NCI-H146 treated with DMSO at 0.1 percent for 48 hours (cell line): ENCODE measurements at regions not wholly inside any gene's neighbourhood (a gene's known extent, or its start where the extent isn't known, plus 50 kb on each side); places are given as distances from the start of the nearest gene placed in this dataset.

Source experiments
- DNase-seq: peaks from one replicate; lab custom pipeline; 2025; ENCODE audit not compliant: unreplicated experiment; lab: John Stamatoyannopoulos, UW

GRCh38 chr13:79740991-79741390 is 260.0 kb downstream of the NDFIP2 start:
- no peak for DNase-seq

GRCh38 chr13:79736356-79736755 is 255.4 kb downstream of the NDFIP2 start:
- no peak for DNase-seq

GRCh38 chr13:79735228-79735627 is 254.3 kb downstream of the NDFIP2 start:
- no peak for DNase-seq

GRCh38 chr13:79727086-79727485 is 246.1 kb downstream of the NDFIP2 start:
- DNase-seq = no peak

- no peak for DNase-seq
Measured at GRCh38 chr13:79725841-79726240, 244.9 kb downstream of the NDFIP2 start.

GRCh38 chr13:79724348-79725103 is 243.6 kb downstream of the NDFIP2 start:
- no peak for DNase-seq

- DNase-seq = no peak
Measured at GRCh38 chr13:79723519-79724024, 242.6 kb downstream of the NDFIP2 start.

GRCh38 chr13:79722885-79723445 is 242.0 kb downstream of the NDFIP2 start:
- no peak for DNase-seq

GRCh38 chr13:79716191-79716590 is 235.2 kb downstream of the NDFIP2 start:
- DNase-seq = no peak

- no peak for DNase-seq
Measured at GRCh38 chr13:79711631-79712030, 230.7 kb downstream of the NDFIP2 start.

GRCh38 chr13:79710376-79710775 is 229.4 kb downstream of the NDFIP2 start:
- no peak for DNase-seq

- no peak for DNase-seq
Measured at GRCh38 chr13:79709471-79709870, 228.5 kb downstream of the NDFIP2 start.

GRCh38 chr13:79703772-79704171 is 222.8 kb downstream of the NDFIP2 start:
- DNase-seq = no peak

- no peak for DNase-seq
Measured at GRCh38 chr13:79695754-79696153, 214.8 kb downstream of the NDFIP2 start.

GRCh38 chr13:79692846-79693245 is 211.9 kb downstream of the NDFIP2 start:
- no peak for DNase-seq

GRCh38 chr13:79691826-79692225 is 210.9 kb downstream of the NDFIP2 start:
- DNase-seq = no peak

- no peak for DNase-seq
Measured at GRCh38 chr13:79688741-79689140, 207.8 kb downstream of the NDFIP2 start.

- no peak for DNase-seq
Measured at GRCh38 chr13:79686441-79686840, 205.5 kb downstream of the NDFIP2 start.

GRCh38 chr13:79684371-79684770 is 203.4 kb downstream of the NDFIP2 start:
- DNase-seq = no peak

- no peak for DNase-seq
Measured at GRCh38 chr13:79682164-79682563, 201.2 kb downstream of the NDFIP2 start.

GRCh38 chr13:79681069-79681468 is 200.1 kb downstream of the NDFIP2 start:
- DNase-seq = no peak

GRCh38 chr13:79680485-79680884 is 199.5 kb downstream of the NDFIP2 start:
- DNase-seq = no peak

- peak; percentile 20 for DNase-seq
Measured at GRCh38 chr13:79679334-79679733, 198.4 kb downstream of the NDFIP2 start.
